ENCODE measurements at regions not wholly inside any gene's neighbourhood (a gene's known extent, or its start where the extent isn't known, plus 50 kb on each side); places are given as distances from the start of the nearest gene placed in this dataset.

DNA sequence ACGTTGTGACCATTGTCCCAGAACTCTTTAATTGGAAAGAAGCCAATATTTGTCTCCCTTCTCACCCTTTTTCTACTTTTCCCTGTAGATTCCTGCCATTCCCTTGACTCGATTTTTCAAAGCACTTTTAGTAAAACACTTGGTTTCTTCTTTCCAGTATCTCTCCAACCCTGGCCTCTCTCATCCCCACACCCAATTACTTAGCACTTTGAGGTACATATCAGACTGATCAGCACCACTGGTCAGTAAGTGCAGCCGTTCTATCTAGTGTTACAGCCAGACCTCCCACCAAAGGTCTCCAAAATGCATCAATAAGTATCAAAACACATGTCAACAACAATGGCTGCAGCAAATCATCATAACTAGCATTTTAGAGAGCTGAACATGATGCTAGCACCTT lies 141.9 kb downstream of the BTG1 start:
- TF ChIP-seq, protein P1, sequence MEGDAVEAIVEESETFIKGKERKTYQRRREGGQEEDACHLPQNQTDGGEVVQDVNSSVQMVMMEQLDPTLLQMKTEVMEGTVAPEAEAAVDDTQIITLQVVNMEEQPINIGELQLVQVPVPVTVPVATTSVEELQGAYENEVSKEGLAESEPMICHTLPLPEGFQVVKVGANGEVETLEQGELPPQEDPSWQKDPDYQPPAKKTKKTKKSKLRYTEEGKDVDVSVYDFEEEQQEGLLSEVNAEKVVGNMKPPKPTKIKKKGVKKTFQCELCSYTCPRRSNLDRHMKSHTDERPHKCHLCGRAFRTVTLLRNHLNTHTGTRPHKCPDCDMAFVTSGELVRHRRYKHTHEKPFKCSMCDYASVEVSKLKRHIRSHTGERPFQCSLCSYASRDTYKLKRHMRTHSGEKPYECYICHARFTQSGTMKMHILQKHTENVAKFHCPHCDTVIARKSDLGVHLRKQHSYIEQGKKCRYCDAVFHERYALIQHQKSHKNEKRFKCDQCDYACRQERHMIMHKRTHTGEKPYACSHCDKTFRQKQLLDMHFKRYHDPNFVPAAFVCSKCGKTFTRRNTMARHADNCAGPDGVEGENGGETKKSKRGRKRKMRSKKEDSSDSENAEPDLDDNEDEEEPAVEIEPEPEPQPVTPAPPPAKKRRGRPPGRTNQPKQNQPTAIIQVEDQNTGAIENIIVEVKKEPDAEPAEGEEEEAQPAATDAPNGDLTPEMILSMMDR (conservative IDR thresholded peaks at IDR 0.05), result no peak
- TF ChIP-seq ZFX (IDR thresholded peaks at IDR 0.05), result no peak
